ENCODE measurements at regions not wholly inside any gene's neighbourhood (a gene's known extent, or its start where the extent isn't known, plus 50 kb on each side); places are given as distances from the start of the nearest gene placed in this dataset.

- TF ChIP-seq, protein P1, sequence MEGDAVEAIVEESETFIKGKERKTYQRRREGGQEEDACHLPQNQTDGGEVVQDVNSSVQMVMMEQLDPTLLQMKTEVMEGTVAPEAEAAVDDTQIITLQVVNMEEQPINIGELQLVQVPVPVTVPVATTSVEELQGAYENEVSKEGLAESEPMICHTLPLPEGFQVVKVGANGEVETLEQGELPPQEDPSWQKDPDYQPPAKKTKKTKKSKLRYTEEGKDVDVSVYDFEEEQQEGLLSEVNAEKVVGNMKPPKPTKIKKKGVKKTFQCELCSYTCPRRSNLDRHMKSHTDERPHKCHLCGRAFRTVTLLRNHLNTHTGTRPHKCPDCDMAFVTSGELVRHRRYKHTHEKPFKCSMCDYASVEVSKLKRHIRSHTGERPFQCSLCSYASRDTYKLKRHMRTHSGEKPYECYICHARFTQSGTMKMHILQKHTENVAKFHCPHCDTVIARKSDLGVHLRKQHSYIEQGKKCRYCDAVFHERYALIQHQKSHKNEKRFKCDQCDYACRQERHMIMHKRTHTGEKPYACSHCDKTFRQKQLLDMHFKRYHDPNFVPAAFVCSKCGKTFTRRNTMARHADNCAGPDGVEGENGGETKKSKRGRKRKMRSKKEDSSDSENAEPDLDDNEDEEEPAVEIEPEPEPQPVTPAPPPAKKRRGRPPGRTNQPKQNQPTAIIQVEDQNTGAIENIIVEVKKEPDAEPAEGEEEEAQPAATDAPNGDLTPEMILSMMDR (conservative IDR thresholded peaks at IDR 0.05; ENCODE audit: low read depth, low read length): no peak
- TF ChIP-seq RAD21 (IDR thresholded peaks at IDR 0.05; ENCODE audit: low read length): no peak
Observed at GRCh38 chr13:103799028-103799427, 732.8 kb upstream of the SLC10A2 start.

Measured in IMR-90 (cell line).